GM12872 (cell line): ENCODE measurements at regions not wholly inside any gene's neighbourhood (a gene's known extent, or its start where the extent isn't known, plus 50 kb on each side); places are given as distances from the start of the nearest gene placed in this dataset.

Experiments used
- TF ChIP-seq, protein P1 (sequence below): IDR thresholded peaks from 3 replicates; pipeline ENCODE4 v1.5.1; 2011; ENCODE audit warnings: low read depth, mild to moderate bottlenecking, low read length, moderate library complexity; ENCODE audit not compliant: insufficient read depth

DNA sequence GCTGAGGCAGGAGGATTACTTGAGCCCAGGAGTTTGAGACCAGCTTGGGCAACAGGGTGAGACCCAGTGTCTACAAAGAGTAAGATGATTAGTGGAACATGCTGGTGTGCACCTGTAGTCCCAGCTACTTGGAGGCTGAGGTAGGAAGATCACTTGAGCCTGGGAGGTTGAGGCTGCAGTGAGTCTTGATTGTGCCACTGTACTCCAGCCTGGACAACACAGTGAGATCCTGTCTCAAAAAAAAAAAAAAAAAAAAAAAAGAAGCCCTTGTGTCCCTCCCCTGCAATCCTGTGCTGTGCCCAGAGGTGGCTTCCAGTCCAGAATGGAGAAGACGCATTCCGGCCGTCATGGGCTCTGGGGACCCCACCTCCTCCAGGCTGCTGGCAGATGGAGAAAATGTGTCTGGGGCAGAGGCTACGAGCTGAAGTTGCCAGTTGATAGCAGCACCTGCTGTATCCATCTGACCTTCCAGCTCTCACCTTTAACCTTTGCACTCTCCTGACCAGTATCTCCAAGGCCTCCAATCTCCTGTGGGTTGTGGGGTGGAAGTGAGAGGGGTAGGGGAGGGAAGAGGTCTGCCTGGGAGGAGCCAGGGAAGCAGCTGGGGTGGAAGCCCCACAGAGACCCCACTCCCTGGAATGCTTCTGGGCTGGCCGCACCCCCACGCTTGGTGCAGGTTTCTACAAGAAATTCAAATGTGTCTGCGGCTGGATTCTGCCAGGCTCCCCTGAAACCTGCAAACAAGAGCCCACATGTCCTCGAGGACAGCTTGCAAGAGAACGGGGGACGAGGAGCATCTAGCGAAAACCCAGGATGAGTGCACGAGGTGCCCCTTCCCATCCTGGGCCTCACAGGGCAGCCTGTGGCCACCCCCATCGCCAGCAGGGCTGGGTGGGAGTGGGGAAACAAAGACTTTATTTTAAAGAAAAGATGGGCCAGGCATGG lies 148.3 kb upstream of the IER5L start:
- TF ChIP-seq, protein P1, sequence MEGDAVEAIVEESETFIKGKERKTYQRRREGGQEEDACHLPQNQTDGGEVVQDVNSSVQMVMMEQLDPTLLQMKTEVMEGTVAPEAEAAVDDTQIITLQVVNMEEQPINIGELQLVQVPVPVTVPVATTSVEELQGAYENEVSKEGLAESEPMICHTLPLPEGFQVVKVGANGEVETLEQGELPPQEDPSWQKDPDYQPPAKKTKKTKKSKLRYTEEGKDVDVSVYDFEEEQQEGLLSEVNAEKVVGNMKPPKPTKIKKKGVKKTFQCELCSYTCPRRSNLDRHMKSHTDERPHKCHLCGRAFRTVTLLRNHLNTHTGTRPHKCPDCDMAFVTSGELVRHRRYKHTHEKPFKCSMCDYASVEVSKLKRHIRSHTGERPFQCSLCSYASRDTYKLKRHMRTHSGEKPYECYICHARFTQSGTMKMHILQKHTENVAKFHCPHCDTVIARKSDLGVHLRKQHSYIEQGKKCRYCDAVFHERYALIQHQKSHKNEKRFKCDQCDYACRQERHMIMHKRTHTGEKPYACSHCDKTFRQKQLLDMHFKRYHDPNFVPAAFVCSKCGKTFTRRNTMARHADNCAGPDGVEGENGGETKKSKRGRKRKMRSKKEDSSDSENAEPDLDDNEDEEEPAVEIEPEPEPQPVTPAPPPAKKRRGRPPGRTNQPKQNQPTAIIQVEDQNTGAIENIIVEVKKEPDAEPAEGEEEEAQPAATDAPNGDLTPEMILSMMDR: no peak

DNA sequence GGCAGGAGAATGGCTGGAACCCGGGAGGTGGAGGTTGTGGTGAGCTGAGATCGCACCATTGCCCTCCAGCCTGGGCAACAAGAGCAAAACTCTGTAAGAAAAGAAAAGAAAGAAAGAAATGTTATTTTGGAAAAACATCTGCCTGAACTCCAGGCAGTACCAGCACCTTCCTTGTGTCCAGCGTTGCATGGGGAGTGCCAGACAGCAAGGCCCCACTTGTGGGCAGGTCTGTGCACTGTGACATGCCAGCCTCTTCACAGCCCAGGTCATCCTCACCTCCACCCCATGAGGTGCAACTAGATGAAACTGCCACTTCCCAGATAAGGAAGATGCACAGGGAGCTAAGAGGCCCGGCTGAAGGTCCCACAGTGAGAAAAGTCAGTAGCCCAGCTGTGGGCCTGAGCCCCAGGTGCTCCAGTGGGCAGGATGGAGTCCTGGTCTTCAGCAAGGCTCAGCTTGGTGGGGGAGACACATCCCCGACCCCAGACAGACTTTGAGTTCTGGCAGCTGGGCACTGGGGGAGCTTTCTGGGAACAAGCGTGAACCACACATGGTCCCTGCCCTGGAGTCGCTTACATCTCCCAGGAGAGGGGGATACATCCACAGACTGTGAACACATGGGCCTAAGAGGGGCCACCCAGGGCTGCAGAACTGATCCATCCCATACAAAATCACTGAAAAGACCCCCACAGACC lies 146.9 kb upstream of the IER5L start:
- TF ChIP-seq, protein P1: no peak

DNA sequence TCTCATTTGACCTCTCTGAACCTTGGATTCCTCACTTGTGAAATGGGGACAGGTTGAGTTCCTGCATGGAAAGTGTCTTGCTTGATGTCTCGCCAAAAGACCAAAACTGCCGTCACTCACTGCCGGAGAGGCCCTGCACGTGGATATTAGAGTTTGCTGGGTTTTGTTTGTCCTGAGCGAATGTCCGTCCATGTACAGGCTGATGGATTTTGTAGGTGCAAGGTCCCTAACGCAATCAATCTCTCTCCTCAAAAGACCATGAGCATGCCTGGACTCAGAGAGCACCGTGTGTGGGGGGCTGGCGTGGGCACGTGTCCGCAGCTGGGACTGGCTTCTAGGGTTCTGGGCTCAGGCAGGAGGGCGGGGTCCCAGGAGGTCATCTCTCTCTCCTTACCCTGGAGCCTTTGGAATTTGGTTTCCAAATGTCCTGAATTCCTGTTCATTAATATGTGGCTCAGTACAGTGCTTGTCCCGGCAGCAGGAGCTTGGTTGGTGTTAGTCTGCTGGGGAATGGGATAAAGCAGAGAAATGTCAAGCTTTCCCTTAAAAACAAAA lies 146.0 kb upstream of the IER5L start:
- TF ChIP-seq, protein P1: no peak

DNA sequence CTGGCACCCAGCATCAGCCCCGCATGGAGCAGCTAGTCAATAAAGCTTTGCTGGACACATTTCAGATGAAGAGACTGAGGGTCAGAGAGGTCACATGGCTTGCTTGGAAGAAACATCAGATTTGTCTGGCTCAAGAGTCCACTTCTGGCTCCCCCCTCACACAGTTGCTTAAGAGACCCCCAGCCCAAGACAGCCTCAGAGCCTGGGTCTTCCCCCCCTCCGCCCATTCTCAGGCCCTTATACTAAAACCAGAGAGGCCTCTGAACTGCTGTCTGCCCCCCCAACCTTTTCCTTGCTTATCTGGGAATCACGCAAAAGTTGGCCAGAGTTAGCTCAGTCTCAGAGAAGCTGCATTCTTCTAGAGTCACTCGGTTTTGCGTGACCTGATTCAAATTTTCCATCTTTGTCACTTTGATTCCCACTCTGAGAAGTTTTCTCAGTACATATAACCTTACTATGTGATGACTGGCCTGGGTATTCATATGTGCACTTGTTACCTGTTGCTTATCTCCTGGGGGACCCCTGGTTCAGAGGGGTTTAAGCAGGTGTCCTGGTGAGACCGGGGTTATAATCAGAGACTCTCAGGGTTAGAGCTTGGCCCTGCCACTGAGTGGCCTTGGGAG lies 145.4 kb upstream of the IER5L start:
- TF ChIP-seq, protein P1: no peak

DNA sequence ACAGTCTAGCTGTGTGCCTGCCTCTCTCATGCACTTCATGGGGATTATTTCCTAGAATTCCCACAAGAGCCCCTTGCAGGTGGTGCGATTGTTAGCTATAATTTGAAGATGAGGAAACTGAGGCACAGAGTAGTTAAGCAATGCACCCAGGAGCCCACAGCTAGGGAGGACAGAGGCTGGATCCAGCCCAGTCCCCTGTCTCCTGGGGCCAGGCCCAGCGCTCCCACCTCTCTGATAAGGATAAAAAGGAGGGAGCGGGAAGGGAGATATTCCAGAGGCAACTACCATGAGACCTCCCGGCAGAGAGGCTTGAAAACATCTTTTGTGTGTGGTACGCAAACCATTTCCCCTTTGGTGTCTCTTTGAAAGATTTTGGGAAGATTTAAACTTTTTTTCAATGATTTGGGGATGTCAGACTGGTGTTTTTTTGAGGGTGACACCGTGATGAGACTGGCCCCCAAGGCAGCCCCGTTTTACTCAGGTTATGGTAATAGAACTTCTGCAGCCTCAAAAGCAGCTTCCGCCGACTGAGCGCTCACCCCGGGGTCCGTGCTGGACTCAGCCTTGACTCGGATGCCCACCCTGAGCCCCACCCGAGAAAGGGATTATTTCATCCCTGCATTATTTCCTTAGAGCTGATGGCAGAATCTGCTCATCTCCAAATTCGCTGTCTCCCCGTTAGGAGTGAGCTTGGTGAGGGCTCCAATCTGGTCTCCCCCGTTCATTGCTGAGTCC lies 144.7 kb upstream of the IER5L start:
- TF ChIP-seq, protein P1: no peak

DNA sequence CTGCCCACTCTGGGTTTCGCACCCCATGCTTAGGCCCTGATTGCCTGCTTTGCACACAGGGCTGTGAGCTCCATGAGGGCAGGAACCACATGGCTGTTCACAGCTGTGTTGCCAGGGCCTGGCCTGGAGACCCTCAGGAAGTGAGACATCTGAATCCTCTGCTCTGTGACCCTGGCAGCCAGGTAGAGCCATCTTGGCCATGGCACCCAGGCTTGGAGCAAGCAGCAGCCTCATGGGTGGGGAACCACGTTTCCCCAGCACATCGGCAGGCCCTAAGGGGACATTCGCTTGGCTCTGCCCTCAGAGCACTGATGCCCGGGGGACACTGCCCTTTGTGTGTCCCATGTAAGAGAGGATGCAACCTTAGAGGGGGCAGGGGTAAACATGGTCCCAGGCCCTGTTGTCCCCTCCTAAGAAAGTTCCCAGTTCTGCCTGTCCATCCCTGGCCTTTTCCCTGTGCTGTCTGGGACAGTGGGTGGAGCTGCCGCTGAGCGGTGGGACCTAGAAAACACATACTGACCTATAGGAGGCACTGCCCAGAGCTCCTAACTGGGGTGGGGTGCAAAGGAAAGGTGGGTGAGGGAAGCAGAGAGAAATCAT lies 144.1 kb upstream of the IER5L start:
- TF ChIP-seq, protein P1: no peak
